ENCODE measurements at regions not wholly inside any gene's neighbourhood (a gene's known extent, or its start where the extent isn't known, plus 50 kb on each side); places are given as distances from the start of the nearest gene placed in this dataset.
"Not testable (repeated sequence)": the region's sequence is repeated elsewhere in the genome, so short reads cannot be mapped to it uniquely, and the experiment has no call there.

- no peak for DNase-seq
- TF ChIP-seq GATA1 (IDR thresholded peaks at IDR 0.05; ENCODE audit: low read depth, low read length) (no peak), POLR2A (IDR thresholded peaks at IDR 0.05; ENCODE audit: low read length) (no peak)
Measured at GRCh38 chr4:156536661-156537060, 434.9 kb downstream of the PDGFC start.

- no peak for DNase-seq
- no peak for TF ChIP-seq POLR2A (IDR thresholded peaks at IDR 0.05; ENCODE audit: low read length)
- TF ChIP-seq GATA1 (IDR thresholded peaks at IDR 0.05; ENCODE audit: low read depth, low read length) = no peak
Measured at GRCh38 chr4:156534205-156534604, 437.4 kb downstream of the PDGFC start.

- TF ChIP-seq POLR2A (IDR thresholded peaks at IDR 0.05; ENCODE audit: low read length) = no peak
- no peak for TF ChIP-seq GATA1 (IDR thresholded peaks at IDR 0.05; ENCODE audit: low read depth, low read length)
Measured at GRCh38 chr4:156528216-156528615, 443.4 kb downstream of the PDGFC start.

GRCh38 chr4:156527237-156527993 lies 444.2 kb downstream of the PDGFC start:
- DNase-seq = no peak
- TF ChIP-seq GATA1 (IDR thresholded peaks at IDR 0.05; ENCODE audit: low read depth, low read length) (no peak), POLR2A (IDR thresholded peaks at IDR 0.05; ENCODE audit: low read length) (no peak)

More at GRCh38 chr4:156528216-156528615, 443.4 kb downstream of the PDGFC start:
- DNase-seq = no peak

- TF ChIP-seq POLR2A (IDR thresholded peaks at IDR 0.05; ENCODE audit: low read length) (no peak), GATA1 (IDR thresholded peaks at IDR 0.05; ENCODE audit: low read depth, low read length) (no peak)
- DNase-seq = no peak
Measured at GRCh38 chr4:156523991-156524390, 447.6 kb downstream of the PDGFC start.

GRCh38 chr4:156523492-156523891 lies 448.1 kb downstream of the PDGFC start:
- no peak for DNase-seq
- TF ChIP-seq GATA1 (IDR thresholded peaks at IDR 0.05; ENCODE audit: low read depth, low read length) (no peak), POLR2A (IDR thresholded peaks at IDR 0.05; ENCODE audit: low read length) (no peak)

GRCh38 chr4:156521631-156522030 lies 450.0 kb downstream of the PDGFC start:
- no peak for DNase-seq
- TF ChIP-seq POLR2A (IDR thresholded peaks at IDR 0.05; ENCODE audit: low read length) (no peak), GATA1 (IDR thresholded peaks at IDR 0.05; ENCODE audit: low read depth, low read length) (no peak)

- no peak for DNase-seq
- TF ChIP-seq GATA1 (IDR thresholded peaks at IDR 0.05; ENCODE audit: low read depth, low read length) (no peak), POLR2A (IDR thresholded peaks at IDR 0.05; ENCODE audit: low read length) (no peak)
Measured at GRCh38 chr4:156517956-156518355, 453.6 kb downstream of the PDGFC start.

- DNase-seq = no peak
- TF ChIP-seq GATA1 (IDR thresholded peaks at IDR 0.05; ENCODE audit: low read depth, low read length) (no peak), POLR2A (IDR thresholded peaks at IDR 0.05; ENCODE audit: low read length) (no peak)
Measured at GRCh38 chr4:156517546-156517945, 454.1 kb downstream of the PDGFC start.

- TF ChIP-seq GATA1 (IDR thresholded peaks at IDR 0.05; ENCODE audit: low read depth, low read length) (no peak), POLR2A (IDR thresholded peaks at IDR 0.05; ENCODE audit: low read length) (no peak)
- DNase-seq = no peak
Measured at GRCh38 chr4:156516698-156517097, 454.9 kb downstream of the PDGFC start.

GRCh38 chr4:156515295-156515694 lies 456.3 kb downstream of the PDGFC start:
- TF ChIP-seq GATA1 (IDR thresholded peaks at IDR 0.05; ENCODE audit: low read depth, low read length) (no peak), POLR2A (IDR thresholded peaks at IDR 0.05; ENCODE audit: low read length) (no peak)
- no peak for DNase-seq

GRCh38 chr4:156512622-156513021 lies 459.0 kb downstream of the PDGFC start:
- TF ChIP-seq GATA1 (IDR thresholded peaks at IDR 0.05; ENCODE audit: low read depth, low read length) = no peak
- no peak for TF ChIP-seq POLR2A (IDR thresholded peaks at IDR 0.05; ENCODE audit: low read length)
- no peak for DNase-seq

GRCh38 chr4:156509921-156510320 lies 461.7 kb downstream of the PDGFC start:
- not testable (repeated sequence) for DNase-seq

- TF ChIP-seq POLR2A (IDR thresholded peaks at IDR 0.05; ENCODE audit: low read length) = no peak
- TF ChIP-seq GATA1 (IDR thresholded peaks at IDR 0.05; ENCODE audit: low read depth, low read length) = no peak
- DNase-seq = no peak
Measured at GRCh38 chr4:156505341-156505955, 466.2 kb downstream of the PDGFC start.

GRCh38 chr4:156503119-156503518 lies 468.5 kb downstream of the PDGFC start:
- DNase-seq = no peak
- TF ChIP-seq GATA1 (IDR thresholded peaks at IDR 0.05; ENCODE audit: low read depth, low read length) (no peak), POLR2A (IDR thresholded peaks at IDR 0.05; ENCODE audit: low read length) (no peak)
